Mesenchymal stem cell (in vitro differentiated cells and primary cell): ENCODE measurements at regions not wholly inside any gene's neighbourhood (a gene's known extent, or its start where the extent isn't known, plus 50 kb on each side); places are given as distances from the start of the nearest gene placed in this dataset.
A peak's percentile ranks its signal among the peaks of the same experiment; 100 is the strongest.

Source experiments
- DNase-seq: peaks from one replicate; pipeline ENCODE4 v3.0.0-alpha.2; 2013
- H2AFZ ChIP-seq: one replicate; pipeline ENCODE4 v1.6.1; 2013; ENCODE audit warnings: low read depth, mild to moderate bottlenecking, control low read depth, inconsistent platforms, low read length, moderate library complexity
- H2AK5ac ChIP-seq: 2 replicates; pipeline ENCODE4 v1.6.1; 2013; ENCODE audit warnings: low read length, moderate library complexity, mild to moderate bottlenecking, inconsistent platforms; ENCODE audit not compliant: severe bottlenecking
- H2BK120ac ChIP-seq: one replicate; pipeline ENCODE4 v1.6.1; 2013; ENCODE audit warnings: low read depth, mild to moderate bottlenecking, inconsistent platforms, low read length, moderate library complexity
- H2BK12ac ChIP-seq, 2 experiments: one replicate each; pipeline ENCODE4 v1.6.1; 2013; ENCODE audit warnings: inconsistent platforms in 2 of 2, low read length in 2 of 2, mild to moderate bottlenecking in 2 of 2, moderate library complexity in 2 of 2, control low read depth in 1 of 2
- H2BK15ac ChIP-seq: one replicate; pipeline ENCODE4 v1.6.1; 2013; ENCODE audit warnings: mild to moderate bottlenecking, low read depth, inconsistent platforms; ENCODE audit not compliant: poor library complexity, severe bottlenecking
- H2BK5ac ChIP-seq: 2 replicates; pipeline ENCODE4 v1.6.1; 2013; ENCODE audit warnings: low read depth, mild to moderate bottlenecking, low read length, control low read depth, inconsistent platforms; ENCODE audit not compliant: poor library complexity, severe bottlenecking
- H3K14ac ChIP-seq, 2 experiments: one replicate each; pipeline ENCODE4 v1.6.1; 2013; ENCODE audit warnings: inconsistent platforms in 2 of 2, low read length in 2 of 2, control low read depth in 1 of 2, mild to moderate bottlenecking in 1 of 2, moderate library complexity in 1 of 2
- H3K18ac ChIP-seq, 2 experiments: one replicate each; pipeline ENCODE4 v1.6.1; 2013; ENCODE audit warnings: inconsistent platforms in 2 of 2, low read length in 2 of 2, control low read depth in 1 of 2, low read depth in 1 of 2, mild to moderate bottlenecking in 1 of 2
- H3K23ac ChIP-seq, 2 experiments: one replicate each; pipeline ENCODE4 v1.6.1; 2013; ENCODE audit warnings: inconsistent platforms in 2 of 2, low read length in 2 of 2, mild to moderate bottlenecking in 2 of 2, moderate library complexity in 2 of 2, control low read depth in 1 of 2
- H3K27ac ChIP-seq: 2 replicates; pipeline ENCODE4 v1.5.1; 2013; ENCODE audit warnings: mild to moderate bottlenecking, moderate library complexity, low read length, control low read depth, inconsistent platforms; ENCODE audit not compliant: poor library complexity, severe bottlenecking
- H3K27me3 ChIP-seq, 2 experiments: 2 replicates each; pipeline versions ENCODE4 v1.6.1 to v1.7.0; 2013; ENCODE audit warnings: low read length in 2 of 2, mild to moderate bottlenecking in 2 of 2, moderate library complexity in 2 of 2, control low read depth in 1 of 2, inconsistent platforms in 1 of 2; ENCODE audit not compliant: control insufficient read depth in 1 of 2, insufficient read depth in 1 of 2
- H3K36me3 ChIP-seq, 2 experiments: 2 replicates each; pipeline versions ENCODE4 v1.6.1 to v1.7.0; 2013; ENCODE audit warnings: low read length in 2 of 2, control low read depth in 1 of 2, inconsistent platforms in 1 of 2, low read depth in 1 of 2, mild to moderate bottlenecking in 1 of 2; ENCODE audit not compliant: insufficient read depth in 2 of 2, control insufficient read depth in 1 of 2
- H3K4ac ChIP-seq, 2 experiments: one replicate each; pipeline ENCODE4 v1.6.1; 2013; ENCODE audit warnings: inconsistent platforms in 2 of 2, low read length in 2 of 2, mild to moderate bottlenecking in 2 of 2, moderate library complexity in 2 of 2, control low read depth in 1 of 2, low read depth in 1 of 2
- H3K4me1 ChIP-seq: 2 replicates; pipeline ENCODE4 v1.6.1; 2013; ENCODE audit warnings: low read depth, low read length, control low read depth; ENCODE audit not compliant: control insufficient read depth, insufficient read depth
- H3K4me2 ChIP-seq: 2 replicates; pipeline ENCODE4 v1.6.1; 2013; ENCODE audit warnings: low read length, mild to moderate bottlenecking, inconsistent platforms; ENCODE audit not compliant: poor library complexity, severe bottlenecking
- H3K4me3 ChIP-seq, 2 experiments: 2 replicates each; pipeline versions ENCODE4 v1.5.1 to v1.7.0; 2013; ENCODE audit warnings: low read length in 2 of 2, mild to moderate bottlenecking in 2 of 2, control low read depth in 1 of 2, low read depth in 1 of 2; ENCODE audit not compliant: insufficient read depth in 1 of 2
- H3K79me1 ChIP-seq: replicated peaks from 2 replicates; pipeline ENCODE4 v1.6.1; 2013; ENCODE audit warnings: mild to moderate bottlenecking, control low read depth, low read length, inconsistent platforms; ENCODE audit not compliant: poor library complexity, severe bottlenecking
- H3K9ac ChIP-seq: 2 replicates; pipeline ENCODE4 v1.7.0; 2013; ENCODE audit warnings: mild to moderate bottlenecking, low read length, moderate library complexity
- H3K9me3 ChIP-seq: 2 replicates; pipeline ENCODE4 v1.7.0; 2013; ENCODE audit warnings: mild to moderate bottlenecking, low read length; ENCODE audit not compliant: control insufficient read depth
- H4K8ac ChIP-seq: one replicate; pipeline ENCODE4 v1.6.1; 2013; ENCODE audit warnings: inconsistent platforms, mild to moderate bottlenecking, low read length, moderate library complexity
- H4K91ac ChIP-seq: one replicate; pipeline ENCODE4 v1.6.1; 2013; ENCODE audit warnings: mild to moderate bottlenecking, low read length, inconsistent platforms
- WGBS: methylation state at CpG from one replicate; pipeline ENCODE4 v1.1.7; 2013; ENCODE audit warnings: mixed read lengths; 5-methylcytosine and 5-hydroxymethylcytosine counted together

GRCh38 chr3:159123877-159124276, 322.0 kb downstream of the MFSD1 start:
- Histone ChIP-seq H4K91ac (no peak overlapping the region), H3K4me1 (no peaks in the 10 kb centered on the region)
- 81% methylated on average over 1 of the region's 1 CpG for WGBS

GRCh38 chr3:159126261-159127020, 324.6 kb downstream of the MFSD1 start:
- H3K27me3 ChIP-seq = no peaks in the 10 kb centered on the region
- no peaks in the 10 kb centered on the region for H3K4me1 ChIP-seq
- no peak overlapping the region for H3K9ac ChIP-seq
- no peak overlapping the region for H3K14ac ChIP-seq
- H2BK12ac ChIP-seq = peak overlapping the region; percentile 15 to 67
- H2BK15ac ChIP-seq = no peak overlapping the region
- H3K4me2 ChIP-seq = no peak overlapping the region
- H3K27ac ChIP-seq = no peak overlapping the region
- H3K36me3 ChIP-seq = no peaks in the 10 kb centered on the region
- H3K18ac ChIP-seq = peak overlapping the region; percentile 50 to 61
- H3K9me3 ChIP-seq = no peaks in the 10 kb centered on the region
- peak overlapping the region; percentile 52 for H2BK120ac ChIP-seq
- WGBS = 61% methylated on average over 4 of the region's 5 CpGs
- H2BK5ac ChIP-seq = no peak overlapping the region
- H3K4ac ChIP-seq = peak overlapping the region; percentile 61 to 73
- H2AK5ac ChIP-seq = no peak overlapping the region
- no peaks in the 10 kb centered on the region for H3K79me1 ChIP-seq
- no peak overlapping the region for H3K4me3 ChIP-seq
- no peak overlapping the region for H3K23ac ChIP-seq
- no peak overlapping the region for H4K8ac ChIP-seq
- DNase-seq = peak; percentile 77
- H4K91ac ChIP-seq = no peak overlapping the region
- H2AFZ ChIP-seq = no peak overlapping the region

More at GRCh38 chr3:159123877-159124276, 322.0 kb downstream of the MFSD1 start:
- no peak overlapping the region for H3K4me3 ChIP-seq
- H3K9ac ChIP-seq = no peak overlapping the region
- no peak overlapping the region for H2BK15ac ChIP-seq
- no peak overlapping the region for H2BK12ac ChIP-seq
- no peaks in the 10 kb centered on the region for H3K36me3 ChIP-seq
- no peak overlapping the region for H2AK5ac ChIP-seq
- no peak overlapping the region for H3K4me2 ChIP-seq
- H3K9me3 ChIP-seq = no peaks in the 10 kb centered on the region
- H2BK120ac ChIP-seq = no peak overlapping the region
- no peak overlapping the region for H3K18ac ChIP-seq
- no peaks in the 10 kb centered on the region for H3K27me3 ChIP-seq
- DNase-seq = no peak
- no peaks in the 10 kb centered on the region for H3K79me1 ChIP-seq
- H3K27ac ChIP-seq = no peak overlapping the region
- H2AFZ ChIP-seq = no peak overlapping the region
- no peak overlapping the region for H4K8ac ChIP-seq
- H3K23ac ChIP-seq = no peak overlapping the region
- H3K4ac ChIP-seq = no peak overlapping the region
- H2BK5ac ChIP-seq = no peak overlapping the region
- H3K14ac ChIP-seq = no peak overlapping the region

DNA sequence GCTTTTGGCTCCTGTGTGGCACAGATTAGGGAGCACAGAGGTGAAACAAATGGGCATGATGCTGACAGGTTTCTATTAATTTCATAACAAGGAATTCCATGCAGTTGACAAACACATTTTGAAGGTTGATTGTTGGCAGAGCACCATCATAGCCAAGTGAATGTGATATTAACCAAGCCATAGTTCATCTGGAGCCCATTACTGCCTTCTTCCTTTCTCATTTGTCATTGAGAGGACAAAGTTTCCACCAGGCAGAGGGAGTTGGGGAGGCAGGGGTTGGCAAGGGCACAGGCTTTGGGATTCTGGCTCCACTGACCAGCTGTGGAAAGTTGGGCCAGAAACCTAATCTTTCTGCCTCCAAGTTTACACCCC, 325.2 kb downstream of the MFSD1 start:
- Histone ChIP-seq H3K4me3 (no peak overlapping the region), H4K8ac (no peak overlapping the region), H2BK5ac (no peak overlapping the region), H4K91ac (no peak overlapping the region), H2AK5ac (no peak overlapping the region), H3K9me3 (no peaks in the 10 kb centered on the region), H3K4me2 (no peak overlapping the region), H3K36me3 (no peaks in the 10 kb centered on the region), H3K4ac (peak overlapping the region; percentile 29 to 73), H2BK15ac (no peak overlapping the region), H3K23ac (no peak overlapping the region), H3K18ac (peak overlapping the region in 1 of 2 experiments; percentile 61), H2BK12ac (peak overlapping the region; percentile 59 to 87), H3K9ac (no peak overlapping the region), H2AFZ (no peak overlapping the region), H2BK120ac (peak overlapping the region; percentile 15), H3K27ac (no peak overlapping the region), H3K79me1 (no peaks in the 10 kb centered on the region), H3K14ac (no peak overlapping the region), H3K27me3 (no peaks in the 10 kb centered on the region), H3K4me1 (no peaks in the 10 kb centered on the region)
- no peak for DNase-seq

DNA sequence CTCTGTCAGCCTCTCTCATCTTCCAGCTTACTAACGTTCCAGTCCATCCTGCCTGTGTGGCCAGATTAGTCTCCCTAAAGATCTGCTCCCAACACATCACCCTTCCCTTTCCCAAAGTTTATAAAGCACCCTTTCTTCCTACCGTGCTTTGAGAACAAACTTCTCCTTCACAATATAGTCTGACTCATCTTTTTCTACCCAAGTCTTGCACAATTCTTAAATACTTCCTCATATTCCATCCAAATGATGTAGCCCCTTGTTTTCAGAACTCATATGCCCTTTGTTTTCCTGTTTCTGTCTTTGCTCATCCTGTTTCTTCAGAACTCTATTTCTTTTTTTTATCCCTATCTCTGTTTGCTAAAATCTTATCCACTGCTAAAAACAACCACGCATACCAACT, 326.8 kb downstream of the MFSD1 start:
- peak overlapping the region; percentile 66 for H2BK120ac ChIP-seq

More for the DNA sequence above, 326.8 kb downstream of the MFSD1 start:
- no peaks in the 10 kb centered on the region for H3K4me1 ChIP-seq
- peak overlapping the region; percentile 23 for H3K9ac ChIP-seq
- no peak overlapping the region for H2AK5ac ChIP-seq
- 25% methylated on average over 3 of the region's 3 CpGs for WGBS
- H3K23ac ChIP-seq = no peak overlapping the region
- H3K4me3 ChIP-seq = no peak overlapping the region
- H3K27ac ChIP-seq = no peak overlapping the region
- no peak overlapping the region for H3K4me2 ChIP-seq
- H2BK15ac ChIP-seq = no peak overlapping the region
- H3K4ac ChIP-seq = no peak overlapping the region
- no peak overlapping the region for H2AFZ ChIP-seq
- peak overlapping the region; percentile 54 to 78 for H3K18ac ChIP-seq
- no peak overlapping the region for H2BK5ac ChIP-seq
- DNase-seq = peak; percentile 68
- peak overlapping the region; percentile 73 for H4K8ac ChIP-seq
- no peaks in the 10 kb centered on the region for H3K9me3 ChIP-seq
- H3K79me1 ChIP-seq = no peaks in the 10 kb centered on the region
- peak overlapping the region; percentile 10 to 86 for H2BK12ac ChIP-seq
- H3K36me3 ChIP-seq = no peaks in the 10 kb centered on the region
- H3K14ac ChIP-seq = no peak overlapping the region
- peak overlapping the region; percentile 29 for H4K91ac ChIP-seq
- no peaks in the 10 kb centered on the region for H3K27me3 ChIP-seq
